ENCODE measurements at regions not wholly inside any gene's neighbourhood (a gene's known extent, or its start where the extent isn't known, plus 50 kb on each side); places are given as distances from the start of the nearest gene placed in this dataset.

DNA sequence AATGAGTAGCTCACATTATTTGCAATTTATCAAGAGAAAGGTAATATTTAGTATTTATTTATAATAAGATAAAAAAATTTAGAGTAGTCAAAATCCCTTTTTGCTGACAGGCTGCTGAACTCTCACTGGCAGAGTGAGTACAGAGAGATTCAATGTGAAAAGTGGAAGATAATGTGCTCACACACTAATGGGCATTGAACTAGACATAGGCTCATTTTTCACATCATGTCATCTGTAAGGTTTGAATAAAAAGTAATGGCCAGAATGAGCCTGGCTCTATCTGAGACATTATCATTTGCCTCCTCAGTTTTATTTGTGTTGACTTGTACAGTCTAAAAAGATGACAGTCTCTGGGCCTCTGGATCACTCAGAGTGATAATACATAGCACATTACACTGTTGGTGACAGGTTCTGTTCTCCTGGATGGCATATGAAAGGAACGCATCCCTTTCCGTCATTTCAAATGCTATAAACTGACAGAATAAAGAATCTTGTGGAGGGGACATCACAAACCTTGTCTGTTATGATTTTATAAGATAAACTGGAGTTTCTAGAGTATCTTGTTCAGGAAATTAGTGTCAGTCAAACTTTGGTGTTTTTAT is 812.9 kb downstream of the NR4A2 start:
- Histone ChIP-seq H3K9me3 (no peaks in the 10 kb centered on the region), H3K4me1 (no peaks in the 10 kb centered on the region), H3K27ac (no peak overlapping the region), H3K4me3 (no peak overlapping the region), H3K36me3 (no peaks in the 10 kb centered on the region), H3K27me3 (no peaks in the 10 kb centered on the region)
- TF ChIP-seq, protein P1, sequence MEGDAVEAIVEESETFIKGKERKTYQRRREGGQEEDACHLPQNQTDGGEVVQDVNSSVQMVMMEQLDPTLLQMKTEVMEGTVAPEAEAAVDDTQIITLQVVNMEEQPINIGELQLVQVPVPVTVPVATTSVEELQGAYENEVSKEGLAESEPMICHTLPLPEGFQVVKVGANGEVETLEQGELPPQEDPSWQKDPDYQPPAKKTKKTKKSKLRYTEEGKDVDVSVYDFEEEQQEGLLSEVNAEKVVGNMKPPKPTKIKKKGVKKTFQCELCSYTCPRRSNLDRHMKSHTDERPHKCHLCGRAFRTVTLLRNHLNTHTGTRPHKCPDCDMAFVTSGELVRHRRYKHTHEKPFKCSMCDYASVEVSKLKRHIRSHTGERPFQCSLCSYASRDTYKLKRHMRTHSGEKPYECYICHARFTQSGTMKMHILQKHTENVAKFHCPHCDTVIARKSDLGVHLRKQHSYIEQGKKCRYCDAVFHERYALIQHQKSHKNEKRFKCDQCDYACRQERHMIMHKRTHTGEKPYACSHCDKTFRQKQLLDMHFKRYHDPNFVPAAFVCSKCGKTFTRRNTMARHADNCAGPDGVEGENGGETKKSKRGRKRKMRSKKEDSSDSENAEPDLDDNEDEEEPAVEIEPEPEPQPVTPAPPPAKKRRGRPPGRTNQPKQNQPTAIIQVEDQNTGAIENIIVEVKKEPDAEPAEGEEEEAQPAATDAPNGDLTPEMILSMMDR (IDR thresholded peaks at IDR 0.05): no peak
- no peak for TF ChIP-seq POLR2A (IDR thresholded peaks at IDR 0.05)
- intact Hi-C loops (cut with DNase I; ENCODE audit: low total_unique reads): no loop called here
- DNase-seq: no peak

DNA sequence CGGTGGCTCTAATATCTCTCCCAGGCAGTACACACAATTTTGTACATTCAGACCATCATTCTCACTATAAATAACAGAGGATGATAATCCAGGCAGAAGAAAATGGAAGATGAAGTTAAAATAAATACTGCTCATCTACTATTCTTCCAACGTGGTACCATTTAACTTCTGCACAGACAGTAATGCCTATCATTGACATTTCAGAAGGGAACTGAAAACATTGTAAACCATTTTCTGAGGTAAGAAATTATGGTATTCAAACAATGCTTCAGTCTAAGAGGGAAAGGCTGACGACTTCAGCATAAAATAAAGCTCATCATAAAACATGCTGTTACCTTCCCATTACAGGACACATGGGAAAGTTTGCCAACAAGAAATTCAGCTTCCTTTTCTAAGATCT is 814.4 kb downstream of the NR4A2 start:
- Histone ChIP-seq H3K4me1 (no peaks in the 10 kb centered on the region), H3K27ac (no peak overlapping the region), H3K4me3 (no peak overlapping the region), H3K36me3 (no peaks in the 10 kb centered on the region), H3K9me3 (no peaks in the 10 kb centered on the region), H3K27me3 (no peaks in the 10 kb centered on the region)
- intact Hi-C loops (cut with DNase I; ENCODE audit: low total_unique reads): no loop called here
- no peak for TF ChIP-seq POLR2A (IDR thresholded peaks at IDR 0.05)
- TF ChIP-seq, protein P1 (IDR thresholded peaks at IDR 0.05): no peak
- no peak for DNase-seq

- DNase-seq: no peak
- TF ChIP-seq POLR2A (IDR thresholded peaks at IDR 0.05): no peak
- TF ChIP-seq, protein P1 (IDR thresholded peaks at IDR 0.05): no peak
- Histone ChIP-seq H3K4me3 (no peak overlapping the region), H3K9me3 (no peaks in the 10 kb centered on the region), H3K27me3 (no peaks in the 10 kb centered on the region), H3K36me3 (no peaks in the 10 kb centered on the region), H3K27ac (no peak overlapping the region), H3K4me1 (no peaks in the 10 kb centered on the region)
- intact Hi-C loops (cut with DNase I; ENCODE audit: low total_unique reads): no loop called here
Observed at GRCh38 chr2:155517362-155517761, 815.2 kb downstream of the NR4A2 start.

- Histone ChIP-seq H3K9me3 (no peaks in the 10 kb centered on the region), H3K27me3 (no peaks in the 10 kb centered on the region), H3K4me1 (no peaks in the 10 kb centered on the region), H3K4me3 (no peak overlapping the region), H3K36me3 (no peaks in the 10 kb centered on the region), H3K27ac (no peak overlapping the region)
- no peak for DNase-seq
- TF ChIP-seq, protein P1 (IDR thresholded peaks at IDR 0.05): no peak
- no peak for TF ChIP-seq POLR2A (IDR thresholded peaks at IDR 0.05)
- intact Hi-C loops (cut with DNase I; ENCODE audit: low total_unique reads): no loop called here
Observed at GRCh38 chr2:155513248-155513647, 814.8 kb downstream of the KCNJ3 start.

DNA sequence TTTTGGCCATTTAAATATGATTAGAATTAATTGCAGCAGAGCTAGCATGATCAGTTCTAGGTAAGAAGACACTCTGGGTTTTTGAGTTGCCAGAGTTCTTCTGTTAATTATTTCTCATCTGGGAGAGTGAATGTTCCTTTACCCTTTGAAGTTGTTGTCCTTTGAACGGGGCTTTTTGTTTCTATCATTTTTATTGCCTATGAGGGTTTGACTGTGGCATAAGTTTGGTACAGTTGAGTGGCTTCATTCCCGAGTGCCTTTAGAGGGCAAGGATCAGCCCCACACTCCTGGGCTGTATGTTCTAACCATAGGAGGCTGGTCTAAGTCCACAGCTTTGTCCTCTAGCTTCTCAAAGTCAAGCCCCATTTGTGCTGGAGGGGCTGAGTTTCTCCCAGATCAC is 804.3 kb downstream of the KCNJ3 start:
- H3K36me3 ChIP-seq: no peaks in the 10 kb centered on the region
- intact Hi-C loops (cut with DNase I; ENCODE audit: low total_unique reads): no loop called here
- TF ChIP-seq, protein P1 (IDR thresholded peaks at IDR 0.05): no peak
- TF ChIP-seq POLR2A (IDR thresholded peaks at IDR 0.05): no peak
- no peak overlapping the region for H3K27ac ChIP-seq
- no peak overlapping the region for H3K4me3 ChIP-seq
- no peaks in the 10 kb centered on the region for H3K9me3 ChIP-seq
- no peaks in the 10 kb centered on the region for H3K4me1 ChIP-seq
- no peak for DNase-seq
- H3K27me3 ChIP-seq: no peaks in the 10 kb centered on the region
